NCI-H82 treated with DMSO at 0.1 percent for 48 hours (cell line): ENCODE measurements at regions not wholly inside any gene's neighbourhood (a gene's known extent, or its start where the extent isn't known, plus 50 kb on each side); places are given as distances from the start of the nearest gene placed in this dataset.
A peak's percentile ranks its signal among the peaks of the same experiment; 100 is the strongest.

Experiments used
- DNase-seq: peaks from one replicate; lab custom pipeline; 2025; ENCODE audit not compliant: unreplicated experiment; lab: John Stamatoyannopoulos, UW

- DNase-seq, result peak; percentile 77
Measured at GRCh38 chr13:90403330-90404082, 944.0 kb upstream of the MIR17HG start.

GRCh38 chr13:90405301-90405700, 942.2 kb upstream of the MIR17HG start:
- DNase-seq, result no peak

GRCh38 chr13:90412980-90413379, 934.5 kb upstream of the MIR17HG start:
- no peak for DNase-seq

GRCh38 chr13:90413548-90413947, 933.9 kb upstream of the MIR17HG start:
- DNase-seq, result no peak

GRCh38 chr13:90414691-90415596, 932.5 kb upstream of the MIR17HG start:
- no peak for DNase-seq

- DNase-seq, result no peak
Measured at GRCh38 chr13:90415902-90416301, 931.6 kb upstream of the MIR17HG start.

GRCh38 chr13:90416519-90416918, 931.0 kb upstream of the MIR17HG start:
- DNase-seq, result no peak

- peak; percentile 81 for DNase-seq
Measured at GRCh38 chr13:90416938-90417337, 930.5 kb upstream of the MIR17HG start.

- DNase-seq, result no peak
Measured at GRCh38 chr13:90420683-90421082, 926.8 kb upstream of the MIR17HG start.

- no peak for DNase-seq
Measured at GRCh38 chr13:90427322-90428272, 919.9 kb upstream of the MIR17HG start.

GRCh38 chr13:90428522-90429210, 918.8 kb upstream of the MIR17HG start:
- no peak for DNase-seq

GRCh38 chr13:90430127-90430526, 917.4 kb upstream of the MIR17HG start:
- no peak for DNase-seq

GRCh38 chr13:90436697-90437096, 910.8 kb upstream of the MIR17HG start:
- no peak for DNase-seq

GRCh38 chr13:90438576-90438975, 908.9 kb upstream of the MIR17HG start:
- DNase-seq, result no peak

- DNase-seq, result no peak
Measured at GRCh38 chr13:90443268-90443667, 904.2 kb upstream of the MIR17HG start.

GRCh38 chr13:90444232-90444631, 903.3 kb upstream of the MIR17HG start:
- no peak for DNase-seq

- no peak for DNase-seq
Measured at GRCh38 chr13:90445179-90445578, 902.3 kb upstream of the MIR17HG start.

- no peak for DNase-seq
Measured at GRCh38 chr13:90447034-90447733, 900.3 kb upstream of the MIR17HG start.

GRCh38 chr13:90447734-90448101, 899.8 kb upstream of the MIR17HG start:
- no peak for DNase-seq
